Endothelial cell (in vitro differentiated cells): ENCODE measurements at regions not wholly inside any gene's neighbourhood (a gene's known extent, or its start where the extent isn't known, plus 50 kb on each side); places are given as distances from the start of the nearest gene placed in this dataset.

Source experiments
- DNase-seq: peaks from one replicate; pipeline ENCODE4 v3.0.0; 2021; ENCODE audit warnings: low spot score
- H3K27ac Mint-ChIP-seq: one replicate; pipeline ENCODE4 v1.8.0; 2021; ENCODE audit warnings: mixed read lengths, inconsistent platforms; ENCODE audit not compliant: unreplicated experiment
- H3K27me3 Mint-ChIP-seq: one replicate; pipeline ENCODE4 v1.8.0; 2021; ENCODE audit warnings: mild to moderate bottlenecking, moderate library complexity, mixed read lengths, inconsistent platforms; ENCODE audit not compliant: unreplicated experiment
- H3K36me3 Mint-ChIP-seq: one replicate; pipeline ENCODE4 v1.8.0; 2021; ENCODE audit warnings: mild to moderate bottlenecking, low read depth, mixed read lengths, inconsistent platforms; ENCODE audit not compliant: unreplicated experiment
- H3K4me1 Mint-ChIP-seq: one replicate; pipeline ENCODE4 v1.8.0; 2021; ENCODE audit warnings: mild to moderate bottlenecking, mixed read lengths, inconsistent platforms; ENCODE audit not compliant: unreplicated experiment
- H3K4me3 Mint-ChIP-seq: one replicate; pipeline ENCODE4 v1.8.0; 2021; ENCODE audit warnings: mild to moderate bottlenecking, mixed read lengths, inconsistent platforms; ENCODE audit not compliant: unreplicated experiment
- H3K9me3 Mint-ChIP-seq: one replicate; pipeline ENCODE4 v1.8.0; 2021; ENCODE audit warnings: mixed read lengths, inconsistent platforms; ENCODE audit not compliant: unreplicated experiment
- TF ChIP-seq, protein P1 (sequence below): fragments of 200-600 bp; sonication (generic); IDR thresholded peaks from one replicate; pipeline ENCODE4 v1.5.0; 2021; ENCODE audit warnings: antibody characterized with exemption; ENCODE audit not compliant: unreplicated experiment

DNA sequence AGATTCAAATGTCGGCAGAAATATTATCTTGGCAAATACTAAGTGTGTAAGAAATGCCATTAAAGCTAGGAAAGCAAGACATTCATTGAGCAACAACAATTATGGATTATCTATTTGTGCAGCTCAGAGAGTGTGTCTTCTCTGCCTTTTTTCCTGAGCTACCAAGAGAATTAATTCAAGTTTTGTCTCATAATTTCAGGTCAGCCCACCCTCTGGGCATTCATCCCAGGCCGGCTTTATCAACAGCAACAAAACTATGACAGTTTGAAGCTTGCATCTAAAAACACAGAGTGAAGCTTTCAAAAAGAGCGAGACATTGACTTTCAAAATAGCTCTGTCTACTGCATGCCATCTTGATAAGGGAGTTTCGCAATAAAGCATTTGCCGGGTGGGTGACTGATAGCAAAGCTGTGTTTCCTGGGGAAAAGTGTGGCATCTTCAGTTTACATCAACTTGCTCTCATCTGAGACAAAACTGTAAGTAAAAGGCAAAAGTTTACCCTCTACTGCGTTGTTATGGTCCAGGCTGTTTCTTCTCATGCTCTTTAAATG lies 182.4 kb downstream of the IRX1 start:
- H3K4me1 Mint-ChIP-seq, result no peaks in the 10 kb centered on the region
- peaks cover 2% of the 10 kb centered on the region for H3K27me3 Mint-ChIP-seq
- no peaks in the 10 kb centered on the region for H3K9me3 Mint-ChIP-seq
- H3K36me3 Mint-ChIP-seq, result no peaks in the 10 kb centered on the region
- no peak overlapping the region for H3K27ac Mint-ChIP-seq
- TF ChIP-seq, protein P1, sequence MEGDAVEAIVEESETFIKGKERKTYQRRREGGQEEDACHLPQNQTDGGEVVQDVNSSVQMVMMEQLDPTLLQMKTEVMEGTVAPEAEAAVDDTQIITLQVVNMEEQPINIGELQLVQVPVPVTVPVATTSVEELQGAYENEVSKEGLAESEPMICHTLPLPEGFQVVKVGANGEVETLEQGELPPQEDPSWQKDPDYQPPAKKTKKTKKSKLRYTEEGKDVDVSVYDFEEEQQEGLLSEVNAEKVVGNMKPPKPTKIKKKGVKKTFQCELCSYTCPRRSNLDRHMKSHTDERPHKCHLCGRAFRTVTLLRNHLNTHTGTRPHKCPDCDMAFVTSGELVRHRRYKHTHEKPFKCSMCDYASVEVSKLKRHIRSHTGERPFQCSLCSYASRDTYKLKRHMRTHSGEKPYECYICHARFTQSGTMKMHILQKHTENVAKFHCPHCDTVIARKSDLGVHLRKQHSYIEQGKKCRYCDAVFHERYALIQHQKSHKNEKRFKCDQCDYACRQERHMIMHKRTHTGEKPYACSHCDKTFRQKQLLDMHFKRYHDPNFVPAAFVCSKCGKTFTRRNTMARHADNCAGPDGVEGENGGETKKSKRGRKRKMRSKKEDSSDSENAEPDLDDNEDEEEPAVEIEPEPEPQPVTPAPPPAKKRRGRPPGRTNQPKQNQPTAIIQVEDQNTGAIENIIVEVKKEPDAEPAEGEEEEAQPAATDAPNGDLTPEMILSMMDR, result no peak
- DNase-seq, result no peak
- H3K4me3 Mint-ChIP-seq, result no peak overlapping the region

DNA sequence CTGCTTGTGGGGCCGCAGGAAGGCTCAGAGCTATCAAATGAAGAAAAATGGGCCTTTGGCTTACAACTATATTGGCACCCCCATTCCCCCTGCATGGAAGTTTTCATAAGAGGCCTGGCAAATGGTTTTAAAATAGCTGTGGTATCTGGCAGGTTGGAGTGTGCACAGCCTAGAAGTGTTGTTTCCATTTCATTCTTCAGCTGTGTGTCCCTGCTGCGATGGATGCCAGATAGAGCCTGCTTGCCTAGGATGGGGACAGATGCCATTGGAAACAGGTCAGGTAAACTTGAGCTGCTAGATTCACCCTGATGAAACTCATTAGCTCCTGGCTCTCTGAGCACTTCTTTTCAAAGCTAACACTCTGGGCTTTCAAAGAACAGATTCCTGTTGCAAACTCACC lies 183.3 kb downstream of the IRX1 start:
- H3K4me3 Mint-ChIP-seq, result no peak overlapping the region
- H3K36me3 Mint-ChIP-seq, result no peaks in the 10 kb centered on the region
- no peaks in the 10 kb centered on the region for H3K9me3 Mint-ChIP-seq
- H3K27me3 Mint-ChIP-seq, result peaks cover 3% of the 10 kb centered on the region
- no peaks in the 10 kb centered on the region for H3K4me1 Mint-ChIP-seq
- no peak for DNase-seq
- TF ChIP-seq, protein P1, result no peak
- H3K27ac Mint-ChIP-seq, result no peak overlapping the region

DNA sequence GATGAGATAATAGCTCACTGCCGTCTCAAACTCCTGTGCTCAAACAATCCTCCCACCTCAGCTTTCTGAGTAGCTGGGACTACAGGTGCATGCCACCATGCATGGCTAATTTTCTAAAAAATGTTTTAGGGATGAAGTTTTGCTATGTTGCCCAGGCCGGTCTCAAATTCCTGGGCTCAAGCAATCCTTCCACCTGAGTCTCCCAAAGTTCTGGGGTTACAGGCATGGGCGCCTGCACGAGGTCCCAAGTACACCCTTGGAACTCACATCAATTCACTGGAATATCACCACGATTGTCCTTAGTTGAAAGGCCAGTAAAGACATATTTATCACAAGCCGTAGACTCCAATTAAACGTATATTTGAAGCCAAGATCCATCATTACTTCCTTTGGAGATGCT lies 184.6 kb downstream of the IRX1 start:
- no peaks in the 10 kb centered on the region for H3K36me3 Mint-ChIP-seq
- DNase-seq, result no peak
- H3K4me3 Mint-ChIP-seq, result no peak overlapping the region
- TF ChIP-seq, protein P1, result no peak
- H3K4me1 Mint-ChIP-seq, result no peaks in the 10 kb centered on the region
- peaks cover 3% of the 10 kb centered on the region for H3K27me3 Mint-ChIP-seq
- no peaks in the 10 kb centered on the region for H3K9me3 Mint-ChIP-seq
- H3K27ac Mint-ChIP-seq, result no peak overlapping the region

DNA sequence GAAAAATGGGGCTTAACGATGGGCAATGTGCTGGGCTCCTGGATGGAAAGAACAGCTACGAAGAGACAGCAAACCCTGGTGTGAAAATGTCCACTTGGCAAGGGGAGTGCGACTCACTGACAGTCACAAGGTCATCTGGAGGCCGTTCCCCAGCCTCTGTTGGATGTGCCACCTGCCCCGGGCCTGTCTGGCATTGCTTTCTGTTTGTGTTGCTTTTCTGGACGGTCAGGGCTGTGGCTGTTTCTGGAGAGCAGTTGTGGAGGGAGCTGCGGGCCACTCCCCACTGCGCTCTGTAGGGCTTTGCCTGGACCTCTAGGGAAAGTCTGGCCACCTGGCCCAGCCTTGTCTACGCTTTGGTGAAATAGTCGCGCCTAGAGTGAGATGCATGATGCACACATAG lies 185.3 kb downstream of the IRX1 start:
- Mint-ChIP-seq H3K4me1 (no peaks in the 10 kb centered on the region), H3K27ac (no peak overlapping the region), H3K9me3 (no peaks in the 10 kb centered on the region), H3K27me3 (peaks cover 3% of the 10 kb centered on the region), H3K36me3 (no peaks in the 10 kb centered on the region), H3K4me3 (no peak overlapping the region)
- DNase-seq, result no peak
- TF ChIP-seq, protein P1, result no peak

DNA sequence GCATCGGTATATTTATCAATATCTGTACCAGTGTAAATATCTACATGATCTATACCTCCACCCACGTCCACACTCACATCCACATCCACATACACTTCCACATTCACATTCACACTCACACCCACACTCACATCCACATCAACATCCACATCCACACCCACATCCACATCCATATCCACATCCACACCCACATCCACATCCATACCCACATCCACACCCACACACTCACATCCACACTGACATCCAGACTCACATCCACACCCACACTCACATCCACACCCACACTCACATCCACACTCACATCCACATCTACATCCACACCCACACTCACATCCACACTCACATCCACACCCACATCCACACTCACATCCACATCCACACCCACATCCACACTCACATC lies 189.2 kb downstream of the IRX1 start:
- TF ChIP-seq, protein P1, result no peak
- no peak overlapping the region for H3K27ac Mint-ChIP-seq
- peaks cover 2% of the 10 kb centered on the region for H3K27me3 Mint-ChIP-seq
- no peak overlapping the region for H3K4me3 Mint-ChIP-seq
- no peaks in the 10 kb centered on the region for H3K9me3 Mint-ChIP-seq
- H3K4me1 Mint-ChIP-seq, result no peaks in the 10 kb centered on the region
- H3K36me3 Mint-ChIP-seq, result no peaks in the 10 kb centered on the region
- no peak for DNase-seq
